ENCODE measurements at regions not wholly inside any gene's neighbourhood (a gene's known extent, or its start where the extent isn't known, plus 50 kb on each side); places are given as distances from the start of the nearest gene placed in this dataset.

GRCh38 chr12:5343711-5344110, 88.2 kb upstream of the NTF3 start:
- H3K4me3 ChIP-seq (replicated peaks in 1 of 3; ENCODE audit: insufficient read depth in 1 of 3, low read depth in 1 of 3, low read length in 3 of 3): no peak overlapping the region
- no peaks in the 10 kb centered on the region for H4K20me1 ChIP-seq (replicated peaks; ENCODE audit: control insufficient read depth, extremely low read depth, insufficient read depth, low read length)
- H3K4me2 ChIP-seq (ENCODE audit: insufficient read depth, low read length): no peak overlapping the region
- H3K27me3 ChIP-seq (ENCODE audit: control insufficient read depth in 2 of 2, insufficient read depth in 2 of 2, low read length in 2 of 2): peaks cover 0 to 2% of the 10 kb centered on the region in 2 experiments
- POLR2A ChIA-PET: no interaction called here
- dilution Hi-C loops (cut with MboI; ENCODE audit: extremely low pct_ligation_motif_present, low sequenced_read_pairs) (no loop called here), intact Hi-C loops (cut with micrococcal nuclease) (no loop called here)
- CTCF ChIA-PET: no interaction called here
- DNase-seq (ENCODE audit: low read depth, low spot score) (no peak), FAIRE-seq (no peak)
- H3K9ac ChIP-seq (replicated peaks; ENCODE audit: extremely low read depth, insufficient read depth, low read length): no peak overlapping the region
- no peaks in the 10 kb centered on the region for H3K9me1 ChIP-seq (replicated peaks; ENCODE audit: control insufficient read depth, extremely low read depth, insufficient read depth, low read length)
- no peak overlapping the region for H3K27ac ChIP-seq (ENCODE audit: insufficient read depth, low read depth, low read length)
- no peaks in the 10 kb centered on the region for H3K36me3 ChIP-seq (ENCODE audit: control insufficient read depth in 2 of 2, extremely low read depth in 1 of 2, insufficient read depth in 2 of 2, low read length in 2 of 2)
- no peak for TF ChIP-seq MYC (IDR thresholded peaks at IDR 0.05; ENCODE audit: low read depth, low read length)
- TF ChIP-seq JUN (IDR thresholded peaks at IDR 0.05; ENCODE audit: borderline replicate concordance, insufficient read depth, insufficient read length, low read depth): no peak
- no peak for TF ChIP-seq FOS (IDR thresholded peaks at IDR 0.05; ENCODE audit: borderline replicate concordance, insufficient read depth, low read length)
- no peak for TF ChIP-seq POLR2AphosphoS5 (IDR thresholded peaks at IDR 0.05; ENCODE audit: insufficient read depth, low read depth, low read length)
- no peak for TF ChIP-seq EZH2 (IDR thresholded peaks at IDR 0.05; ENCODE audit: borderline replicate concordance, low read depth, low read length, severe bottlenecking)
- TF ChIP-seq POLR2A (IDR thresholded peaks at IDR 0.05; ENCODE audit: low read depth, low read length): no peak
- H3K79me2 ChIP-seq (ENCODE audit: control insufficient read depth, insufficient read depth, low read length): no peaks in the 10 kb centered on the region
- no peaks in the 10 kb centered on the region for H3K4me1 ChIP-seq (ENCODE audit: control insufficient read depth, extremely low read depth, insufficient read depth, low read length)
- H2AFZ ChIP-seq (ENCODE audit: low read depth, low read length): no peak overlapping the region
- BruUV-seq (replicated peaks): no TSS peak
- H3K9me3 ChIP-seq (replicated peaks; ENCODE audit: control insufficient read depth, insufficient read depth, low read length): no peaks in the 10 kb centered on the region

- H2AFZ ChIP-seq (ENCODE audit: low read depth, low read length): no peak overlapping the region
- intact Hi-C loops (cut with micrococcal nuclease): no loop called here
- ChIA-PET POLR2A (no interaction called here), CTCF (no interaction called here)
- no peak overlapping the region for H3K9ac ChIP-seq (replicated peaks; ENCODE audit: extremely low read depth, insufficient read depth, low read length)
- DNase-seq (ENCODE audit: low read depth, low spot score) (no peak), FAIRE-seq (no peak)
- H3K4me2 ChIP-seq (ENCODE audit: insufficient read depth, low read length): no peak overlapping the region
- H3K9me3 ChIP-seq (replicated peaks; ENCODE audit: control insufficient read depth, insufficient read depth, low read length): no peaks in the 10 kb centered on the region
- no TSS peak for BruUV-seq (replicated peaks)
- no peak overlapping the region for H3K4me3 ChIP-seq (replicated peaks in 1 of 3; ENCODE audit: insufficient read depth in 1 of 3, low read depth in 1 of 3, low read length in 3 of 3)
- no peaks in the 10 kb centered on the region for H4K20me1 ChIP-seq (replicated peaks; ENCODE audit: control insufficient read depth, extremely low read depth, insufficient read depth, low read length)
- no peaks in the 10 kb centered on the region for H3K36me3 ChIP-seq (ENCODE audit: control insufficient read depth in 2 of 2, extremely low read depth in 1 of 2, insufficient read depth in 2 of 2, low read length in 2 of 2)
- no peaks in the 10 kb centered on the region for H3K79me2 ChIP-seq (ENCODE audit: control insufficient read depth, insufficient read depth, low read length)
- TF ChIP-seq CTCF (IDR thresholded peaks at IDR 0.05; ENCODE audit: extremely low read depth in 1 of 2, insufficient read depth in 1 of 2, low read depth in 1 of 2, low read length in 2 of 2) (no peak), GATA2 (IDR thresholded peaks at IDR 0.05; ENCODE audit: insufficient read depth, insufficient read length, low read depth, low read length) (no peak), POLR2AphosphoS5 (IDR thresholded peaks at IDR 0.05; ENCODE audit: insufficient read depth, low read depth, low read length) (no peak), FOS (IDR thresholded peaks at IDR 0.05; ENCODE audit: borderline replicate concordance, insufficient read depth, low read length) (no peak), MAX (IDR thresholded peaks at IDR 0.05; ENCODE audit: insufficient read depth, insufficient read length) (no peak), POLR2A (IDR thresholded peaks at IDR 0.05; ENCODE audit: low read depth, low read length) (no peak), EZH2 (IDR thresholded peaks at IDR 0.05; ENCODE audit: borderline replicate concordance, low read depth, low read length, severe bottlenecking) (no peak), MYC (IDR thresholded peaks at IDR 0.05; ENCODE audit: low read depth, low read length) (no peak), JUN (IDR thresholded peaks at IDR 0.05; ENCODE audit: borderline replicate concordance, insufficient read depth, insufficient read length, low read depth) (no peak)
- no peaks in the 10 kb centered on the region for H3K4me1 ChIP-seq (ENCODE audit: control insufficient read depth, extremely low read depth, insufficient read depth, low read length)
- no peak overlapping the region for H3K27ac ChIP-seq (ENCODE audit: insufficient read depth, low read depth, low read length)
- dilution Hi-C loops (cut with MboI; ENCODE audit: extremely low pct_ligation_motif_present, low sequenced_read_pairs): no loop called here
- peaks cover 0 to 2% of the 10 kb centered on the region in 2 experiments for H3K27me3 ChIP-seq (ENCODE audit: control insufficient read depth in 2 of 2, insufficient read depth in 2 of 2, low read length in 2 of 2)
- no peaks in the 10 kb centered on the region for H3K9me1 ChIP-seq (replicated peaks; ENCODE audit: control insufficient read depth, extremely low read depth, insufficient read depth, low read length)
Measured at GRCh38 chr12:5344131-5344530, 87.8 kb upstream of the NTF3 start.

Measured in endothelial cell of umbilical vein (primary cell).